ENCODE measurements at regions not wholly inside any gene's neighbourhood (a gene's known extent, or its start where the extent isn't known, plus 50 kb on each side); places are given as distances from the start of the nearest gene placed in this dataset.

GRCh38 chr17:65446043-65446442 lies 115.4 kb downstream of the AXIN2 start:
- TF ChIP-seq, protein P1, sequence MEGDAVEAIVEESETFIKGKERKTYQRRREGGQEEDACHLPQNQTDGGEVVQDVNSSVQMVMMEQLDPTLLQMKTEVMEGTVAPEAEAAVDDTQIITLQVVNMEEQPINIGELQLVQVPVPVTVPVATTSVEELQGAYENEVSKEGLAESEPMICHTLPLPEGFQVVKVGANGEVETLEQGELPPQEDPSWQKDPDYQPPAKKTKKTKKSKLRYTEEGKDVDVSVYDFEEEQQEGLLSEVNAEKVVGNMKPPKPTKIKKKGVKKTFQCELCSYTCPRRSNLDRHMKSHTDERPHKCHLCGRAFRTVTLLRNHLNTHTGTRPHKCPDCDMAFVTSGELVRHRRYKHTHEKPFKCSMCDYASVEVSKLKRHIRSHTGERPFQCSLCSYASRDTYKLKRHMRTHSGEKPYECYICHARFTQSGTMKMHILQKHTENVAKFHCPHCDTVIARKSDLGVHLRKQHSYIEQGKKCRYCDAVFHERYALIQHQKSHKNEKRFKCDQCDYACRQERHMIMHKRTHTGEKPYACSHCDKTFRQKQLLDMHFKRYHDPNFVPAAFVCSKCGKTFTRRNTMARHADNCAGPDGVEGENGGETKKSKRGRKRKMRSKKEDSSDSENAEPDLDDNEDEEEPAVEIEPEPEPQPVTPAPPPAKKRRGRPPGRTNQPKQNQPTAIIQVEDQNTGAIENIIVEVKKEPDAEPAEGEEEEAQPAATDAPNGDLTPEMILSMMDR (IDR thresholded peaks at IDR 0.05): no peak
- no peak for TF ChIP-seq POLR2A (IDR thresholded peaks at IDR 0.05)

Measured in vagina (tissue), 2 donors.